GM19372 (cell line): ENCODE measurements at regions not wholly inside any gene's neighbourhood (a gene's known extent, or its start where the extent isn't known, plus 50 kb on each side); places are given as distances from the start of the nearest gene placed in this dataset.

Source experiments
- ATAC-seq: cut with Tn5 transposase; IDR thresholded peaks from one replicate; pipeline ENCODE4 v1.9.1; 2021; ENCODE audit warnings: mild to moderate bottlenecking, low read depth, moderate library complexity; ENCODE audit not compliant: unreplicated experiment

DNA sequence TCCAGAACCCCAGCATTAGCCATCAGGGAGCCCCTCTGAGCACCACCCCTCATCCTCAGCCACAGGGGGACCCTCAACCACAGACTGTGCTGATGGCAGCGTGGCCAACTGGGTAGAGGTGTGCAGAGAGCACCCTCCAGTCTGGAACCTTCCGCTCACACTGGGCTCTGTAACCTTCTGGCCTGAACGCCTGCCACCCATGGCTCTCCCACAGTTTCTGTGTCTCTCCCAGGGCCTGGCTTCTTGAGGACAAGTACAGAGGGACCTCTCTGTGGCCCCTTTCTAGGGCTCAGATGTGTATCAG is 503.0 kb upstream of the MGMT start:
- no peak for ATAC-seq

DNA sequence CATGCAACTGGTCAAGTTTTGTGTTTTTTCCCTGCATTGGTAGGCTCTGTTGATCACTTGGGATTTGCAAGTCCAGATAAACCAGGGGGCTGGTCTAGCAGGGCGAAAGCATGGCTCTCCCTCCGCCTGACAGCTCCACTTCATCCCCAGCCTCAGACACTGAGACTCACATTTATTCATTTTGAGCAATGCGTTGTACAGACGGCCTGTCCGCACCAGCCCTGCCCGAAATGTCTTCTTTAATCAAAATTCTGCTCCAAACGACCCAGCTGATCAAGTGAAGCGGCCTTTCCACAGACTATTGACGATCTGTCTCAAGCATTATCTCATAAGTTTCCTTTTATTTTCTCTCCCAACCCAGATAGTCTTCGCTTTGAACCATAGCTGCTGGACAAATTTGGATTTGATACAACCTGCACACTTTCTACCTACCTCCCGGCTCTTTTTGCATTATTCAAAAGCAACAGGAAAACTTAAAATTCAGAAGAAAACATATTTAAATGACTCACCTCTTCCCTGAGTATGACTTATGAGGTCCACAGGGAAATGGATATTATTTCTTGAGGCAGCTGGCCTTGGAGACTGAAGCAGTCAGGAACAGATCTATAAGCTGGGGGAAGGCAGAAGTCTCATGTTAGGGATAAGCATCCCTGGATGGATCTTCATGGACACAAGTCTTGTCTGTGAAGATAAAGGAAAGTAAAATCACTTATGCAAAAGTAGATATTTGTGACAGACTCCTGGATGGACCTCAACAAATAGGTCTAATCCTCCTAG is 498.9 kb upstream of the MGMT start:
- no peak for ATAC-seq

DNA sequence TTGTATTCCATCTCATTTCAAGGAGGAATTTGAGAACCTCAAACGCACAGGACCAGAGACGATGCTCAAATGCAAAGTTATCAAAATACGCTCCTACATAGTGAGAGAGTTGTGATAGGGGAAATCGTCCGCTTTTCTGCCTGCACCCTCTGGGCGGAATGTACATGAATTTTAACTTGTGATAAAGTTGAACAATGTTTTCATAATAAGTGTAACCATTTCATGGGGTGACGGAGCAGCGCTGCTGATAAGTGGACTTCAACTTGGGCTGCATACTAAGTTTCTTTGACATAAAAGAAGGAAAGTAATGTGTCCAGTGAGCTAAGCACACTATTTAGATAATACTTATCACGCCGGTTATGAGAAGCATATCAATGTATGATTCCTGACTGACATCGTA is 497.5 kb upstream of the MGMT start:
- no peak for ATAC-seq

DNA sequence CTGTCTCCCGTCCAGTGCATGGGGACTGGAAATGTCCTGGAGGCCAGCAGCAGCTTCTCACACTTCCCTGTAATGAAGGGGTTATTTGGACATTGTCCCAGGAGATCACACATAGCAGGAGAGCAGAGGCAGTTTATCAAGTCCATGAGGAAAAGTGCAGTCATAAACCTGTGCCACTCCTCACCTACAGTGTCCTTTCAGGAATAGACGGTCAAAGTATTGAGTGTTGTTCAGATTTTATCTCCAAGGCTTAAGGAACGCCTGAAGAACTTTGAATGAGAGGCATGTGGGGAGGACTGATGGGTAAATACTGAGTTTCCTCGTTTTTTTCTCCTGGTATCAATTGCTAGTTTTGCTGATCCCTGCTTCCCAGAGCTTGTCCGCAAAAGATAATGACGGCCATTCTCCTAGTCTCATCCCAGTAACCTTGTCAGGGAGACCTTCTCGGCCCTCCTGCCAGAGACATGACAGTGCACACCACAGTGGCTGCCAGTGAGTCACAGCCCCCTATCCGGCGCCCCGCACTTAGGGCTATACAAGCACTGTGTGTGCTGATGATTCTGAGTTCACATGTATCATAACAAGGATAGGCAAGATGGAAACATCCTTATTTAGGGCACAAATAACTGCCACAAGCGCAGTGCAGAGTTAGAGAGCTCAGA is 495.5 kb upstream of the MGMT start:
- ATAC-seq = no peak

DNA sequence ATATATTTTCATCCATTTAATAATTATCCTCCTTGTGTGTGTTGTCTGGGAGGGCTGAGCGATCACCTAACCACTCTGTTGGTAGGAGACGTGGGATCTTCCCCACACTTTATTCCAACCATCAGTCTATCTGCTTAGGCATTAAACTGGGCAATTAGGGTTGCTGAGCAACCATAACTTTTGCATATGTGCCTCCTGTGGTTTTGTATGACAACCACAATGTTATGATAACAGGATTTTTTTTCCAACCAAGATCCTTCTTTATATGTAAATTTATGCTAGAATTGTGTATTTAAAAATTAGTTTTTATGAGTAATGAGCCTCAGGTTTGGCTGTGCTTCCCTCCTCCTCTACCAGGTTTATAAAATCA is 495.0 kb upstream of the MGMT start:
- no peak for ATAC-seq

DNA sequence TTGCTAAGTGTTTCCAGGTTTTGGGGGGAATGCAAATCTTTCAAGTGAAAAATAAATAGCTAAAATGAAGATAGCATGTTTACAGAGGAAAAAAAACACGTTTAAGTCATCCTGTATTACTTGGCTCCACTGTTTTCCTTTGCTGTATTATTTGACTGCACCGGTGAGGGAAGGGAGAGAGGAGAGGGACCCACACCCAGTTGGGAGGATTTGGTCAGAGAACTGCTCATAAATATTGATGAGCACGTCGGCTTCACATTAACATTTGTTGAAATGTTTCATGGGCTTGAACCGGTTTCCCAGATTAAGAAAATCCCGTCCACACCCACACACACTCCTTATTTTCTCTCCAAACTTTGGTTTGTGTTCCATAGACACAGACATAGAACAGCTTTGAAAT is 493.8 kb upstream of the MGMT start:
- ATAC-seq = no peak

DNA sequence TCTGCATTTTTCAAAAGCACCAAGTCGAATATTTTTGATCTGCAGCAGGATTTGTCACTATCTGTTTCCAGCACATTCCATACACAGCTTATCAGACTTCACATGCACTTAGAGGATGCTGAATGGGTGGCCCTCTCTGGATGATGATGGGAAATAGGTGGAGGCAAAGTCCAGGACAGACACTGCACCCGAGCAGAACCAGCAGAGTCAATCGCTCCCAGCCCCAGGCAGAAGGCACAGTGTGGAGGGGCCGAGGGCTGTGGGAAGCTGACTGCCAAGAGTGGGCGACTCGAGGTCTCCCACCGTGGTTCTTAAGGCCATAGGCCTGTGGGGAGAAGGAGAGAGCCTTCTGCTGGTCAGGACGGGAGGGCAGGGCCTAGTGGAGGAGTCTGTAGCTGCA is 490.2 kb upstream of the MGMT start:
- ATAC-seq = no peak

DNA sequence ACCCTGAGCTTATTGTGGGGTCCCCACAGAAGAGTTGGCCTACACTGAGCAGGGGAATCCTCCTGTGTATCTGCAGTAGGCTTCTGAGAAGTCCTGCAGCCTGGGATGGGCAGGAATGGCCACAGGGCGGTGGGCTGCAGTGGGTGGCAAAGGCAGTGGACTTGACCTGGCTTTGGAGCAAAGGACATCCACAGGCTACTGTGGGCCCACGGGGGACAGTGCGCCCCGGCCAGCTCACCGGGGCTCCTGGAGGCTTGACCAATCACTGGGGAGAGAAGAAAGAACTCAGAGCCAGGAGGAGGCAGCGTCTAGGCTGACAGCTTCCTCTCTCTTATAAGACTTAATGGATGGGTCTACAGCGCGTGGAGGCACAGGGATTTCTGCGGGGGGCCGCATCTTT is 488.8 kb upstream of the MGMT start:
- ATAC-seq = no peak

DNA sequence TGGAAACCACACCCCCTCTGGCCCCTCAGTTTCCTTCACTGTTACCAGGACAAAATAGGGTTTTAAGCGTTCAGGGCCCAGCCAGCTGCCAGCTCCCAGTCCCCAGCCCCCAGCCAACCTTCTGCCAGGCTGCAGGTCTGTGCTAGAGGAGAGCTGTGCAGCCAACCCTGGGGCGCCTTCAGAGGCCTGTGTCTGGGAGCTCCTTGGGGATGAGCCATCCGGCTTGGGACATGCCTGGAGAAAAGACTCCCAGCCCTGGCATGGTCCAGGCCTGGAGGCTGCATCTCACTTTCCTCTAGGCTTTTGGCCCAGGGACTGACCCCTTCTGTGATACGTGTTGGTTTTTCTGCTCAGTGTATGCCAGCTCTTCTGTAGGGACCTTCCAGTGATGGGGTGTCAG is 487.6 kb upstream of the MGMT start:
- no peak for ATAC-seq

DNA sequence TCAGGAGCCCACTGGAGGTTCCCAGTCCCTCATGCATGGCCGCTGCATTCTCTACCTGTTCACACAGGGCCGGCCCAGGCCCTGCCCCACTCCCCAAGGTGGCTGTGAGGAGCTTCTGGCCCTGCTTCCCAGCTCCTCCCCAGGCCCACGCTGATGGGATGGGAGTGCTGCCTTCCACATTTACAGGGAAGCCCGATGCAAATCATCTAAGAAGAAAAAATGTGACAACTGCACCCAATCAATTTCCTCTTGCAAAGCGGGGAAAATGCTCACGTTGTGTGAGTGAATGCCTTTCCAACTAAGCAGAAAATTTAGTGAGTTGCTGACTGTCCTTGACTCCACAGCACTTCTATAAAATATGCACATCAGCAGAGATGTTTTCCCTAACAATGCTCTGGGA is 485.8 kb upstream of the MGMT start:
- ATAC-seq = no peak

DNA sequence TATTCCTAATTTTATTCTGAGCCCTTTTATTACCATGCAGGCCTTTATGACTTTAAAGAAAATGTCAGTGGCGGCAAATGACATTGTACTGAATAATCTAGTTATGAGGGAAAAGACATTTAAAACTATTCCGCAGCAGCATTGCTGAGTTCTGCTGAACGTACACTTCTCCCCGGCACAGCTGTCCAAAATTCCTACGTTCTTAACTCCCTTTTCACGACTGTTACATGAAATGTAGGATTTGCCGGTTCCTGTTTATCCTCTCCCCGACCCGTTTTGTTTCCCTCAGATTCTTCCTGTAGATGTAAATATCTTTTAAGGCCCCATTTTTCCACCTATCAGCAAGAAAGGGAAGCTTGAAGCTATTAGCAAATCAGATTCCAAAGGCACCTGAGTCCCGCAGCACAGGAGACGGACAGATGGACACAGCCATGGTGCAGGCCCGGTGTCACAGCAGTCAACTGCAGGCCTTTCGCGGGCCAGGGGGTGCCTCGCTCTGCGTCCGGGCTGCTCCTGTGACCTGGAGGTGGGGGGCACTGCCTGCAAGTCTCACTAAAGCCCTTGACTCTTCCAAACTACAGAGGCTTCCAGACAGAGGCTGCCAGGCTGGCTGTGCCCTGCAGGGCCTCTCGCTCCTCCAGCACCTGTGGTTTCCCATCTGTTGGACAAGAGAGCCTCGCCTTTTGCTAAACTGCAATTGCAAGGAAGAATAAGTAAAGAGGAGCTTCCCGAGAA is 485.0 kb upstream of the MGMT start:
- no peak for ATAC-seq

DNA sequence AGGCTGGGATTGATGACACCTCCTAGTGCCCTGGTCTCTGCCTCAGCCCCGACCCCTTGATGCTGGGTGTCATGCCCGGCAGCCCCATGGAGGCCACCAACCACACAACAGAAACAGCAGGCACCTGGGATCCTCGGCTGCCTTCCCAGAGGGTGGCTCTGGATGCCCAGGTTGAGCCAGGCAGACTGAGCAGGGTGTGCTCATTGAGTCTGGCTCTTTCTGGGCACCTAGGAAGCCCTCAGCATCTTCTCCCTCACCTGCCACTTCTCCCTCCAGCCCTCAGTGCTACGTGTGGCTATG is 484.5 kb upstream of the MGMT start:
- ATAC-seq = no peak

DNA sequence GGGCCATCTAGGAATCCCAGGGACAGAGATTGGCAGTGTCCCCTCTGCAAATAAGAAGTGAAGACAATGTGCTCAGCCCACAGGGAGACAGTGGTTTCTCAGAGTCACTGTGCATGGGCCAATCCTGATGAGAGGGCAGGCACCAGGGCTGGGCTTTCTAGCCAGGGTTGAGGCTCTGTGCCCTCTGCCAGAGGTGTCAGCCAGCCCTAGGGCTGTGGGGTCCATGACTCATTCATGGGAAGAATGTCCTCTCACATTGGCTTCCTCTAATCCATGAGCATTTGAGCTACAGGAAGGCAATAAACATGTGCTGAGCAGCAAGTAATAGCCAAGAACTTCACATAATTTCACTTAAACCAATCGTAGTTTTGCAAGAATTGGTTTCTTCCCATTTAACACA is 482.0 kb upstream of the MGMT start:
- ATAC-seq = no peak

DNA sequence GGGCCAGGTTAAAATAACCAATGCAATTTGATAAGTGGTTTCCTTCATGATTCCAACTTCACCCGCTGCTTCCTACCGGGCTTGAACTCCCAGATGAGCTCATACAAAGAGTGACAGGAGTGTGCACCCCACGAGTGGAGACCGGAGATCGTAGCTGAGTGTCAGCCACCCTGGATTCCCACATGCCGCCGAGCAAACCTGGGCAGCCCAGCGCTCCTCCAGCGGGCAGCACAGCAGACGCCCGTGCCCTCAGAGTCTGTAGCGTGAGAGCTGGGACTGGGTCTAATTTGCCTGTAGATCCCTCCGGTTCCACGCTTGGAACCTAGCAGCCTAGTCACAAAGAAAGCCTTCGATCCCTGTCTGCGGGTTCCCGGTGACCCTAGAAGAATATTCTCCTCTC is 476.1 kb upstream of the MGMT start:
- no peak for ATAC-seq

DNA sequence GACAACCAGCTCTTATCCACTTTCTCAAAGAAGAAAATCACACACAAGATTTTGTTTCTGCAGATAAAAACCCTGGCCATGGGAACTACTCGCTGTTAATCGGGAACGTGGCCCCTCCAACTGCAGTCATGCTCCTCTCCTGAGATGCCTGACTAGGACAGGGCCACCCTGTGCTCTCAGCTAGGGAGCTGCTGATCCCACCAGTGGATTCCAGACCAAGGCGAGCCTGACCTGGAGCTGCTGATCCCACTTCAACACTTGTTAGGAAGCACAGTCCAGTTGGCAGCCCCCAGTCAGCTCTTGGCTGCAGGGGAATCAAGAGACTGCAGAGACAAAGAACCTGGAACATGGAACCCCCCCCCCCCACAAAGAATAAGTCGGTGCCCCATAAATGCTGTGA is 474.3 kb upstream of the MGMT start:
- ATAC-seq = no peak

DNA sequence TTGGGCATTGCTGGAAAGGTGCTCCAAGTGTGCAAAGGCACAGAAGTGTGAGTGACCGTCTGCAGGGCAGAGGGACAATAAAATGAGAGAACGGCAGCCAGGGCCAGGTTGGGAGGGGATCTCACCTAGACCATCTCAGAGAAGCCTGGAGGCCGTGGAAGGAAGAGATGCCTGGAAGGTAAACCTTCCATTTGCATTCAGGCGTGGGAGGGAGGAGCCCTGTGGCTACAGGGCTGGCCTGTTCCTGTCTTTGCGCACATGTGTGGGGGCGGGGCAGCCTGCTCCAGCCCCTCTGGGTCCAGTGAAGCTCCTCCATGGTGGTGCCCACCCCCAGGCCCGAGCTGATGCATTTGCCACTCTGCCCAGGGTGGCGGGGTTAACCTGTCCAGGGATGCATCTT is 473.6 kb upstream of the MGMT start:
- ATAC-seq = no peak

DNA sequence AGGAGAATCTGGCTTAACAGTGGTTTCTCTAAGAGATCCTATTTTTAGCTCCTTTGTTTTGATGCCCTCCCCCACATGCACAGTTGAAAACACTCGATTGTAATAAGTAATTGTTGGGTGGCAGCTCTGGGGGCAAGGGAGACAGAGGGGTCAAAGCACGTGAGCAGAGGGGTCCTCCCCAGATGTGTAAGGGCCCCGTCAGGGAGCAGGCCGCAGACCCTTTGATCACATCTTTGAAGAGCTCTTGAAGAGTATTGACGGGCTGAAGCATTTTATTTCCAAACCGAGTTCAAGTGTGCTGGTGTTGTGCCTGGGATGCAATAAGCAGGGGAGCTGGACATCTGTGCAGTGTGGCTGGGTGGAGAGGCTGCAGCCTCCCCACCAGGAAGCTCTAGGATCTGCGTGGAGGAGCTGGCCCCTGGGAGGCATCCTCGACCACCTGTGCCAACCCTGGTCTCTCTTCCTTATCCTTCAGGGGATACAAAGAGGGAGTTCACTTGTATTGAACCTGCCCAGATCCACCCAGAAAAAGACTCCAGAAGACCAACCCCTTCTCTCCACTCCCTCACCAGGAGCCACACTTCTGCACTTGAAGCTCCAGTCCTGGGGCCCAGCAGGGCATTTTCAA is 473.0 kb upstream of the MGMT start:
- ATAC-seq = no peak

DNA sequence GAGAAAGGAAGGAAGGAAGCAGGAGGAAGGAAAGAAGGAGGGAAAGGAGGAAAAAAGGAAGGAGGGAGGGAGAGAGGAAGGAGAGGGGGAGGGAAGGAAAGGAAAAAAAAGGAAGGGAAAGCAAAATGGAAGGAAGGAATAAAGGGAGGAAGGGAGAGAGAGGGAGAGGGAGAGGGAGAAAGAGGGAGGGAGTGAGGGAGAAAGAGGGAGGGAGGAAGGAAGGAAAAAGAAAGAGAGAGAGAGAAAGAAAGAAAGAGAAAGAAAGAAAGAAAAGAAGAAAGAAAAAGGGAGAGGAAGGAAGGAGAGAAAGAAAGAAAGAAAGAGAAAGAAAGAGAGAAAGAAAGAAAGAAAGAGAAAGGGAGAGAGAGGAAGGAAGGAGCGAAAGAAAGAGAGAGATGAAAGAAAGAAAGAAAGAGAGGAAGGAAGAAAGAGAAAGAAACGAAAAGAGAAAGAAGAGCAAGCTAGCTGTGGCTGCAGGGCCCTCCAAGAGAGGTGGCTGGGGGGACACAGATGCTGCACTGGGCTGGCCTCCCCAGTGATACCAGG is 472.4 kb upstream of the MGMT start:
- ATAC-seq = no peak

DNA sequence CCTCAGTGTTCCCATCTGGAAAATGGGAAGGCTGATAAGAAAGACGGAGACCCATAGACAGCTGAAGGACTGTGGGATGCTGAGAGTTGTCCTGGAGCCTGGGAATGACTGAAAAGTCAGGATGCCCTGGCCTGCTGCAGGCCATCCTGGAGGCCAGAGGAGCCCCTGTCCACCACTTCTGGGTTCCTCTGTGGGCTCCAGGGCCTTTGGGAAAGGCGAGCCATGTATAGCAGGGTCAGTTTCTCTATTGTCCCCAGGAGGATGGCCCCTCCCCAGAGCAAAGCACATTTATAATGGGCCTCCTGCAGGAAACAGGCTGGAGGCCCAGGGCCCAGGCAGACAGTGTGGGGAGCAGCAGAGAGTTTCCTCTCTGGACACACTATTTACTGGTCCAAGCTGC is 471.4 kb upstream of the MGMT start:
- ATAC-seq = no peak

DNA sequence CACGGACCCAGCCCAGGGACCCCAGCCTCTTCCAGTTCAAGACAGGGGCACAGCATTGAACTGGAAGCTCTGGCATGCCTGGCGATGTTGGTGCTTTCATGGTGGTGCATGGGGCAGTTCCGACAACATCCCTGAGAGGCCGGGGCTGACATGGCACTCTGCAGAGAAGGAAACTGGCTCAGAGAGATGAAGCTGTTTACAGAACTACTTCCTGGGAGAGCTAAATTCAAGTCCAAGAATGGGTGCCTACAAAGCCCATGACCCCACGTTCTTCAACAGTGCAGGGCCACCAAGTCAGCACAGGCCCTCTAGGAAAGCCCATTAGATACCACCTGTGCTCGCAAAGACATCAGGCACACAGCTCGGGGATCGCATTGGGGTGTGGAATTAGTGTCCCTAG is 470.9 kb upstream of the MGMT start:
- ATAC-seq = no peak

DNA sequence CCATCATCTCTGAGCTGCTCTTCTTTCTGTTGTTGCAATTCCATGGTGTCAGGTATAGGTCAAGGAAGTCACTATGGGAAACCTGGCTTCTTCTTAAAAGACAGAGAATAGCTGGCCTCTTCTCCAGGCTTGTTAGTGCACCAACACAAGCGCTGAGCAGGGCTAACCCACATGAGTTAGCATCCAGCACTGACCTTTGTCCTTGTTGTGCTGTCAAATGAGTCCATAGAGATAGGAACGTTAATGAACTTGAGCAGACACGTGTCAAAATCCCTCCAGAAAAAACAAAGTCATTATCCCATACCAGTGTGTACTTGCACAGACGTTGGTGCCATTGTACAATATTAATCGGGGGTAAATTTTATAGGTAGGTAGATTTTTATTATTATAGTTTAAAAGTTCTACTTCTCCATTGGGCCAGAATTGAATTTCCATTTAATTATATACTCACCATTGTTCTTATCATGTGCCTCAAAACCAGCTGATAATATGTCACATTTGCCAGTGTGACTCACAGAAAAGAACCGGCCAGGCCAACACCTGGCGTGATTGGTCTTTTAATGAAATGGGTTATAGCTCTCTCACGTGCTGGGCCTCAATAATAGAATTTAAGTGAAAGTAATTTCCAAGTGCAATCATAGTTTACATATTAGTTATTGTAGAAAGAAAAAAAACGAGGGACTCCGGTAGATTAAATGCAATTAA is 468.8 kb upstream of the MGMT start:
- ATAC-seq = no peak
